Naive thymus-derived CD4-positive, alpha-beta T cell (primary cell): ENCODE measurements at regions not wholly inside any gene's neighbourhood (a gene's known extent, or its start where the extent isn't known, plus 50 kb on each side); places are given as distances from the start of the nearest gene placed in this dataset.

ENCODE experiments used
- ATAC-seq: fragments of 150-1000 bp; cut with Tn5 transposase; 2 replicates; pipeline ENCODE4 v1.10.0; 2021; ENCODE audit warnings: mild to moderate bottlenecking, moderate library complexity
- CTCF ChIA-PET: fragments of 350-600 bp; sonication (Branson Sonifier 250); formaldehyde crosslinking; loops from one replicate; lab custom pipeline; 2021; ENCODE audit warnings: antibody characterized with exemption; lab: Charles Lee
- POLR2A ChIA-PET: fragments of 350-600 bp; sonication (Branson Sonifier 250); formaldehyde crosslinking; loops from one replicate; lab custom pipeline; 2021; ENCODE audit warnings: antibody characterized with exemption, inconsistent platforms; lab: Charles Lee
- DNase-seq, 9 donors: peaks; one replicate each; pipeline versions ENCODE4 v3.0.0 to v3.0.0-alpha.2; 2020 to 2022; ENCODE audit warnings: mixed read lengths in 1 of 9
- H3K27ac ChIP-seq: one replicate; pipeline ENCODE4 v1.7.0; 2013; ENCODE audit warnings: mild to moderate bottlenecking, low read depth, low read length, moderate library complexity
- H3K27me3 ChIP-seq, 2 donors: one replicate each; pipeline ENCODE4 v1.7.0; 2013; ENCODE audit warnings: low read length in 2 of 2, mild to moderate bottlenecking in 2 of 2, moderate library complexity in 2 of 2; ENCODE audit not compliant: control insufficient read depth in 2 of 2, insufficient read depth in 2 of 2
- H3K36me3 ChIP-seq, 3 experiments: 1 replicate in 2 of 3; 2 replicates in 1 of 3; pipeline ENCODE4 v1.7.0; 2013; ENCODE audit warnings: low read length in 3 of 3, mild to moderate bottlenecking in 3 of 3, moderate library complexity in 1 of 3; ENCODE audit not compliant: insufficient read depth in 3 of 3, control insufficient read depth in 2 of 3
- H3K4me1 ChIP-seq, 2 donors: one replicate each; pipeline ENCODE4 v1.7.0; 2013; ENCODE audit warnings: low read length in 2 of 2, mild to moderate bottlenecking in 2 of 2, moderate library complexity in 1 of 2; ENCODE audit not compliant: control insufficient read depth in 2 of 2, insufficient read depth in 2 of 2
- H3K4me3 ChIP-seq: 2 replicates; pipeline ENCODE4 v1.7.0; 2013; ENCODE audit warnings: mild to moderate bottlenecking, low read length
- H3K9me3 ChIP-seq, 3 experiments: 1 replicate in 2 of 3; 2 replicates in 1 of 3; pipeline ENCODE4 v1.7.0; 2013; ENCODE audit warnings: low read length in 3 of 3; ENCODE audit not compliant: control insufficient read depth in 2 of 3
- H3K27ac Mint-ChIP-seq, 9 donors: one replicate each; pipeline ENCODE4 v1.8.0; 2020 to 2022; ENCODE audit warnings: mixed read lengths in 9 of 9, mild to moderate bottlenecking in 8 of 9, moderate library complexity in 5 of 9, inconsistent platforms in 2 of 9
- H3K27me3 Mint-ChIP-seq, 5 donors: one replicate each; pipeline ENCODE4 v1.8.0; 2021 to 2022; ENCODE audit warnings: mixed read lengths in 5 of 5, mild to moderate bottlenecking in 1 of 5
- H3K36me3 Mint-ChIP-seq, 5 donors: one replicate each; pipeline ENCODE4 v1.8.0; 2020 to 2022; ENCODE audit warnings: mixed read lengths in 5 of 5, mild to moderate bottlenecking in 3 of 5, inconsistent platforms in 1 of 5
- H3K4me1 Mint-ChIP-seq, 7 donors: one replicate each; pipeline ENCODE4 v1.8.0; 2020 to 2022; ENCODE audit warnings: mixed read lengths in 7 of 7, mild to moderate bottlenecking in 3 of 7, inconsistent platforms in 1 of 7
- H3K4me3 Mint-ChIP-seq, 10 donors: one replicate each; pipeline ENCODE4 v1.8.0; 2020 to 2022; ENCODE audit warnings: mild to moderate bottlenecking in 10 of 10, mixed read lengths in 10 of 10, moderate library complexity in 6 of 10, inconsistent platforms in 2 of 10
- H3K9me3 Mint-ChIP-seq, 11 donors: one replicate each; pipeline ENCODE4 v1.8.0; 2020 to 2022; ENCODE audit warnings: mixed read lengths in 11 of 11, mild to moderate bottlenecking in 4 of 11, inconsistent platforms in 1 of 11, moderate library complexity in 1 of 11
- intact Hi-C, 2 donors: fragments of 100-400 bp; cut with micrococcal nuclease; formaldehyde crosslinking; loops; one replicate each; pipeline ENCODE4 v1.15.1; 2023

- H3K36me3 Mint-ChIP-seq = peaks cover 0 to 8% (median 0%) of the 10 kb centered on the region in 5 donors
- DNase-seq = no peak
- ATAC-seq = no peak
- CTCF ChIA-PET = no interaction called here
- Histone ChIP-seq H3K9me3 (peaks cover 0 to 14% (median 0%) of the 10 kb centered on the region in 3 experiments), H3K27me3 (no peaks in the 10 kb centered on the region), H3K27ac (no peak overlapping the region), H3K4me3 (no peak overlapping the region), H3K36me3 (no peaks in the 10 kb centered on the region), H3K4me1 (no peaks in the 10 kb centered on the region)
- peaks cover 5 to 23% (median 12%) of the 10 kb centered on the region in 11 donors for H3K9me3 Mint-ChIP-seq
- H3K4me1 Mint-ChIP-seq = peaks cover 0 to 2% (median 0%) of the 10 kb centered on the region in 7 donors
- POLR2A ChIA-PET = no interaction called here
- peaks cover 0 to 11% (median 4%) of the 10 kb centered on the region in 5 donors for H3K27me3 Mint-ChIP-seq
- intact Hi-C loops = no loop called here
- H3K4me3 Mint-ChIP-seq = no peak overlapping the region
- no peak overlapping the region for H3K27ac Mint-ChIP-seq
Measured at GRCh38 chr10:124267911-124268549, 150.7 kb downstream of the OAT start.

- H3K27me3 Mint-ChIP-seq = peaks cover 0 to 11% (median 4%) of the 10 kb centered on the region in 5 donors
- peaks cover under 1 to 17% (median 8%) of the 10 kb centered on the region in 11 donors for H3K9me3 Mint-ChIP-seq
- peaks cover 0 to 7% (median 0%) of the 10 kb centered on the region in 5 donors for H3K36me3 Mint-ChIP-seq
- Histone ChIP-seq H3K4me1 (no peaks in the 10 kb centered on the region), H3K36me3 (no peaks in the 10 kb centered on the region), H3K27me3 (no peaks in the 10 kb centered on the region), H3K9me3 (peaks cover 0 to 8% (median 0%) of the 10 kb centered on the region in 3 experiments), H3K27ac (no peak overlapping the region), H3K4me3 (no peak overlapping the region)
- H3K4me1 Mint-ChIP-seq = peaks cover 0 to 2% (median 0%) of the 10 kb centered on the region in 7 donors
- ATAC-seq = no peak
- ChIA-PET POLR2A (no interaction called here), CTCF (no interaction called here)
- no peak overlapping the region for H3K27ac Mint-ChIP-seq
- H3K4me3 Mint-ChIP-seq = no peak overlapping the region
- intact Hi-C loops = no loop called here
- DNase-seq = no peak
Measured at GRCh38 chr10:124267231-124267885, 151.4 kb downstream of the OAT start.

DNA sequence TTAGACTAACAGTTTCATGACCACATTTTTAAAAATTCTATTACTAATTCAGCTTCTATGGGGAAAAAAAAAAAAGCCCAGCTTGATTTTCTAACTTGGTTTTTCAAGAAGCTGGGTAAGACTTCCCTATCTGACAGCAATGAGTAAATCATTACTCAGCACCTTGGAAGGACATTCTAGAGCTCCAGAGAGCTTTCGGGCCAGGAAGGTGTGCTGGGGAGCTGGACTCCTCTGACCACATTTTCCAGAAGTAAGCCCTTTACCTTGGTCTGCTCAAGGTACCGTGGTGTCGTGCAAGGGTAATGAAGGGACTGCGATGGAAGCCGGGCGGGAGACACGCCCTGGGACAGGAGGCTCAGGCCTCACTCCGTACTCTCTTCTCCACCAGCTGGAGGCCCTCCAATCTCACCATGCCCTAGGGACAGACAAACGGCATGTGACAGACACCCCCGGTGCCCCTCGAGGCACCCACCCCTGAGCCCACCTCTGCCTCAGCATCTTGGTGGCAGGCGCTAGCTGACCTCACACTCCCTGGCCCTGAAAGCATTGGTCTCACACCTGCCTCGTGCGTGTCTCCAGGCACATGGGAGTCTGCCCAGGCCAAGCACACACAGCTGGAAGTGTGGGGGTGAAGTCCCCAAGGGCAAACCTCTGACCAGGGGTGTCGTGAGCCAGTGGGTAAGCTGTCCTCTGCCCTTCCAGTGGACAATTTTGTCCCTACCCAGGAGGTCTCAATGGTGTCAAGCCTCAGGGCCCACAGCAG lies 152.1 kb downstream of the OAT start:
- Mint-ChIP-seq H3K4me3 (no peak overlapping the region), H3K27ac (no peak overlapping the region), H3K36me3 (peaks cover 0 to 4% (median 0%) of the 10 kb centered on the region in 5 donors), H3K27me3 (peaks cover 0 to 11% (median 4%) of the 10 kb centered on the region in 5 donors), H3K9me3 (peaks cover 0 to 10% (median 3%) of the 10 kb centered on the region in 11 donors), H3K4me1 (peaks cover 0 to 2% (median 0%) of the 10 kb centered on the region in 7 donors)
- no peak overlapping the region for H3K4me3 ChIP-seq
- no peak overlapping the region for H3K27ac ChIP-seq
- H3K36me3 ChIP-seq = no peaks in the 10 kb centered on the region
- DNase-seq (no peak), ATAC-seq (no peak)
- no peaks in the 10 kb centered on the region for H3K27me3 ChIP-seq
- H3K4me1 ChIP-seq = no peaks in the 10 kb centered on the region
- intact Hi-C loops = no loop called here
- peaks cover 0 to under 1% (median 0%) of the 10 kb centered on the region in 3 experiments for H3K9me3 ChIP-seq
- ChIA-PET POLR2A (no interaction called here), CTCF (no interaction called here)

DNA sequence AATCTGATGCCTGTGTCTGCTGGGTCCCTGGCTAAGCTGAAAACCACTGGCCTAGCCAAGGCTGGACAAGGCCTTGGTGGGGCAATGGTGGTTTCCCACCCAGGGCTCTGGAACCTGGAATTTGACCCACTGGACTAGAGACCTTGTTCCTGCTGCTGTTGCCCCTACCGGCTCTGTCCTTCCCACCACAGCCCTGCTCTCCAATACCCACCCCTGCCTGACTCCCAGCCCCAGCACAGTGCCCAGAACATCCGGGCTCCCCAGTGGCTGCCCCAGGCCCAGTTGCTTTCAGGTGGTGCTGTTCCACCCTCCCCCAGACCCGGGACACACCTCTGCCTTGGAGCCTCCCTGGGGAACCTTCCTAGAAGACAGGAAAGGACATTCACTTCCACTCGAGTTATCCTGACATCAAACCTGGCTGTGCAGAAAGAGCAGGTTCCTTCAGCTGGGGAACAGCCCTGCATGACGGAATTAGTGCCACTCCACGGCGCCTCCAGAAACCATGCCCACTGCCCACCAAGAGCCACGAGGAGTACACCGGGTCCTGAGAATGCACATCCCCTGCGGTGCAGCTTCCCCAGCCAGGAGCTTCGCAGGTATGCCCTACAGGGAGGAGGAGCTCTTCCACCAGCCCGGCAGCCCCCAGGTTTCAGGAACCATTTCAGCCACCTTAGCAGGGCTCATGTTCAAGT lies 152.8 kb downstream of the OAT start:
- H3K36me3 ChIP-seq = no peaks in the 10 kb centered on the region
- Mint-ChIP-seq H3K27me3 (peaks cover 0 to 11% (median 1%) of the 10 kb centered on the region in 5 donors), H3K9me3 (peaks cover 0 to 4% (median 0%) of the 10 kb centered on the region in 11 donors), H3K36me3 (no peaks in the 10 kb centered on the region), H3K4me1 (no peaks in the 10 kb centered on the region), H3K27ac (no peak overlapping the region), H3K4me3 (no peak overlapping the region)
- intact Hi-C loops = no loop called here
- DNase-seq (no peak), ATAC-seq (no peak)
- H3K4me3 ChIP-seq = no peak overlapping the region
- no peak overlapping the region for H3K27ac ChIP-seq
- CTCF ChIA-PET = no interaction called here
- H3K27me3 ChIP-seq = no peaks in the 10 kb centered on the region
- H3K4me1 ChIP-seq = no peaks in the 10 kb centered on the region
- POLR2A ChIA-PET = no interaction called here
- H3K9me3 ChIP-seq = no peaks in the 10 kb centered on the region

DNA sequence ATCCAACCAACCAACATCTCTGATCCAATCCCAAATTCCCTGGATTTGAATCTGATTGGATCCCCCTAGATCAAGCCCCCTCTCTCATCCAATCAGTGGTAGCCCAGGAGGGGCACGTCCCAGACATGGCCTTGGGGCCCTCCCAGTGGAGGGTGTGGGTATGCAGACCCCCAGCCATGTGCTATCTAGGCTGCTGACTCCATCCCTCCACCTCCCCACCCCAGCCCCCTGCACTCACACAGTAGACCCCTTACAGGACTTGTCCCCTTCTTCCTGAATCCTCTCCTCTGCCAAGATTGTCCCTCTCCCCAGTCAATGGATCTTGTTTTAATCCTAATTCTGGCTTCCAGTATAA lies 153.4 kb downstream of the OAT start:
- ChIA-PET POLR2A (no interaction called here), CTCF (no interaction called here)
- Mint-ChIP-seq H3K36me3 (no peaks in the 10 kb centered on the region), H3K9me3 (no peaks in the 10 kb centered on the region), H3K4me3 (no peak overlapping the region), H3K27ac (no peak overlapping the region), H3K27me3 (peaks cover 0 to 11% (median 1%) of the 10 kb centered on the region in 5 donors), H3K4me1 (no peaks in the 10 kb centered on the region)
- ATAC-seq = no peak
- intact Hi-C loops = no loop called here
- H3K36me3 ChIP-seq = no peaks in the 10 kb centered on the region
- no peak overlapping the region for H3K4me3 ChIP-seq
- no peak overlapping the region for H3K27ac ChIP-seq
- H3K4me1 ChIP-seq = no peaks in the 10 kb centered on the region
- no peaks in the 10 kb centered on the region for H3K9me3 ChIP-seq
- no peaks in the 10 kb centered on the region for H3K27me3 ChIP-seq
- no peak for DNase-seq

GRCh38 chr10:124264711-124265390 lies 153.9 kb downstream of the OAT start:
- ATAC-seq = no peak
- no peaks in the 10 kb centered on the region for H3K4me1 Mint-ChIP-seq
- H3K9me3 Mint-ChIP-seq = peaks cover 0 to 3% (median 0%) of the 10 kb centered on the region in 11 donors
- CTCF ChIA-PET = no interaction called here
- H3K36me3 Mint-ChIP-seq = no peaks in the 10 kb centered on the region
- H3K27ac Mint-ChIP-seq = no peak overlapping the region
- no peak overlapping the region for H3K4me3 ChIP-seq
- DNase-seq = no peak
- no peaks in the 10 kb centered on the region for H3K36me3 ChIP-seq
- H3K4me3 Mint-ChIP-seq = no peak overlapping the region
- intact Hi-C loops = no loop called here
- H3K4me1 ChIP-seq = no peaks in the 10 kb centered on the region
- H3K9me3 ChIP-seq = no peaks in the 10 kb centered on the region
- no peak overlapping the region for H3K27ac ChIP-seq
- peaks cover 0 to 11% (median 1%) of the 10 kb centered on the region in 5 donors for H3K27me3 Mint-ChIP-seq
- H3K27me3 ChIP-seq = no peaks in the 10 kb centered on the region
- POLR2A ChIA-PET = no interaction called here
